GM10266 (cell line): ENCODE measurements at regions not wholly inside any gene's neighbourhood (a gene's known extent, or its start where the extent isn't known, plus 50 kb on each side); places are given as distances from the start of the nearest gene placed in this dataset.

ENCODE experiments used
- DNase-seq: peaks from one replicate; pipeline ENCODE4 v3.0.0; 2012; ENCODE audit errors: extremely low spot score
- TF ChIP-seq, protein P1 (sequence below): IDR thresholded peaks from 2 replicates; pipeline ENCODE4 v1.5.1; 2012; ENCODE audit warnings: mild to moderate bottlenecking, low read depth; ENCODE audit not compliant: control insufficient read depth, insufficient read depth; ENCODE audit errors: missing control alignments

DNA sequence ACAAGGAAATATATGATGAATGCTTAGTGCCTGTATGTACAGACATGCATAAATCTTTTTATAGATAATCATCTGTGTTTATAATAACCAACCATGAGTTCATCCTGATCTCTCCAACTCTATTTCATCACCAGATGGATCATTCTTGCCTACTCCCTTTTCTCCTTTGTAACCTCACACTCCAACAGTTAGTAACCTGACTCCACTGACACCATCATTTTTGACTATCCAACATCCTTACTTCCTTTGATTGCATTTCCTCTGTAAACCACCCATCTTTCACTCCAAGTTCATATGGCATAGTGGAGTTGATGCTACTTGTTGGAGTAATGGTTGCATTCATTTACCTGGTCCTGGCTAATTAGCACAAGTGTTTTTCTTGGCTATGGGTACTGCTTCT, 170.6 kb downstream of the ZNF330 start:
- TF ChIP-seq, protein P1, sequence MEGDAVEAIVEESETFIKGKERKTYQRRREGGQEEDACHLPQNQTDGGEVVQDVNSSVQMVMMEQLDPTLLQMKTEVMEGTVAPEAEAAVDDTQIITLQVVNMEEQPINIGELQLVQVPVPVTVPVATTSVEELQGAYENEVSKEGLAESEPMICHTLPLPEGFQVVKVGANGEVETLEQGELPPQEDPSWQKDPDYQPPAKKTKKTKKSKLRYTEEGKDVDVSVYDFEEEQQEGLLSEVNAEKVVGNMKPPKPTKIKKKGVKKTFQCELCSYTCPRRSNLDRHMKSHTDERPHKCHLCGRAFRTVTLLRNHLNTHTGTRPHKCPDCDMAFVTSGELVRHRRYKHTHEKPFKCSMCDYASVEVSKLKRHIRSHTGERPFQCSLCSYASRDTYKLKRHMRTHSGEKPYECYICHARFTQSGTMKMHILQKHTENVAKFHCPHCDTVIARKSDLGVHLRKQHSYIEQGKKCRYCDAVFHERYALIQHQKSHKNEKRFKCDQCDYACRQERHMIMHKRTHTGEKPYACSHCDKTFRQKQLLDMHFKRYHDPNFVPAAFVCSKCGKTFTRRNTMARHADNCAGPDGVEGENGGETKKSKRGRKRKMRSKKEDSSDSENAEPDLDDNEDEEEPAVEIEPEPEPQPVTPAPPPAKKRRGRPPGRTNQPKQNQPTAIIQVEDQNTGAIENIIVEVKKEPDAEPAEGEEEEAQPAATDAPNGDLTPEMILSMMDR = no peak
- DNase-seq = no peak

DNA sequence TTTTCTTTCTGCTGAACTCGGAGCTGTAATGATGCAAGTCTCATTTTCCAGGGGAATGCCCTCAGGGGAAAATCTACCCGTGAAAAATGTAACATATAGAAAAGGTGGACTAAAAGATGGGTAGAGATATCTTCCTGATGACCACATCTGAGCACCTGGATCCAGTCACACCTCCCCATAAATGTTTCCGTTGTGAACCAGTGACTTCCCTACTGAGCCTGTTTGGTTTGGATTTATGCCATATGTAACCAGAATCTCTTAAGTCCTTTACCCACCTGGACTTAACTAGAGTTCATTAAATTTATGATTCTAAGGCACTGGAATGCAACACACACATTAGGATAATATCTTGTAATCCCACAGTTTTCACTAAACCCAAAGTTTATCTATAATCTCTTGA, 171.1 kb downstream of the ZNF330 start:
- no peak for DNase-seq
- TF ChIP-seq, protein P1 = no peak

DNA sequence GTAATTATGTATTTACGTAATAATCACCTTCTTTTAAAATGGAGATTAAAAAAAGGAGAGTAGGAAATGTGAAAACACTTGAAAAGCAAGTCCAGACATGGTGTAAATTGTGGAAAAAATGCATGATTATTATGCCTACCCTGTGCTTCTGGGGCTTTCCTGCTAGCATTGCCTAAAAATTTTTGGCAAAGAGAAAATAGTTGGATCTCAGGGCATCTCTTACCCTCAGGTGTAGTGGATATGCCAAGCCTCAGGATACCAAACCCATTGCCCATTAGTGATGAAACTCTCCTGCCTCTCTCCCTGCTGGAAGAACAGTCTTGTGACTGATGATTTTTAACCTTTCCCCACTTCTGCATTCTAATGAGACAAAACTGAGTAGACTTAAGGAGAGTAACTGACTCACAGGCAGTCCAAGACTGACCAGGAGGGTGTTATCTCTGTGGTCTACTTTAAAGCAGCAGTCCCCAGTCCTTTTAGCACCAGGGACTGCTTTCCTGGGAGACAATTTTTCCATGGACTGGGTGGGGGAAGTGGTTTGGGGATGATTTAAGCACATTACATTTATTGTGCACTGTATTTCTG, 174.6 kb downstream of the ZNF330 start:
- no peak for DNase-seq
- TF ChIP-seq, protein P1 = no peak

DNA sequence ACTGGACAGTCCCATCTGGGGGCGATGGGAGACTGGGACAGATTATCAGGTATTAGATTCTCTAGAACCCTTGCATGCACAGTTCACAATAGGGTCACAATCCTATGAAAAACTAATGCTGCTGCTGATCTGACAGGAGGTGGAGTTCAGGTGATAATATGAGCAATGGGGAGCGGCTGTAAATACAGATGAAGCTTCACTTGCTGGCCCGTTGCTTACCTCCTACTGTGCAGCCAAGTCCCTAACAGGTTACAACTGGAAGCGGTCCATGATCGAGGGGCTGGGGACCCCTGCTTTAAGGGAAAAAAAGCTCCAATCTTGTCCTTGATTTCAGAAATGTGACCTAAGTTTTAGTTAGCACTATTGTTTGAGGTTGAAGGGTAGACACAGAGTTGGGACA, 175.2 kb downstream of the ZNF330 start:
- DNase-seq = no peak
- TF ChIP-seq, protein P1 = no peak

DNA sequence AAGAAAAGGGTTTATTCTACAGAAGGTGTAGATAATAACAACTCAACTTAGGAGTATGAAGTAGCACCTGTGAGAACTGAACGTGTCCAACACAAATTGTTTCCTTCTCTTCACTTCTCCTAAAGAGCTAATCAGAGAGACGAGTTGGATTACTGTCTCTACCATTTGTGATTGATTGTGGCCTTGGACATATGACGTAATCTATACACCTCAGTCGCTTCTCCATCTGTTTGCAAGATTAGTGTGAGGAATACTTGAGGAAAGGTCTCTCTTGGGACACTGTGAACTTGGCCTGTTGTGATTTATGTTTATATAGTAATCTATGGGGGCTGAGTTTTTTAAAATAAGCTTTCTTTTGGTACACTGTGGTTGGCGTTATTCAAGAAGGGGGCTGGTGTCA, 182.0 kb downstream of the ZNF330 start:
- TF ChIP-seq, protein P1 = no peak
- no peak for DNase-seq

DNA sequence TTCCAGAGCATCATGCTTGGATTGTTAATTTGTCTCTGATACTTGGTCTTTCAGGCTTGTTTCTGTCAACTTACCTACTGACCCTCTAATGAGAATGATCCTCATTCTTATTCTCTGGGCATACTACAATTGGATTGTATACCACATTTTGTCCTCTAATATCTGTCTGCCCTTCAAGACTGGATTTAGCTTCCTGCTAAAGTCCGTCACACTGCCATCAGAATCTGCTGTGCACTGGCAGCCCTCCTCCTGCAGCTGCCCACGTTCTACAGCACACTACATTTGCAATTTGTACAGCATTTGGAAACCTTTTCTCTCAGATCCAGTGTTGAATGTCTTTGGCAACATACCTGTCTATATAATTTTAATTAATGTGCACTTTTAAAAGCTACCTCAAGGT, 183.1 kb downstream of the ZNF330 start:
- TF ChIP-seq, protein P1 = no peak
- no peak for DNase-seq

DNA sequence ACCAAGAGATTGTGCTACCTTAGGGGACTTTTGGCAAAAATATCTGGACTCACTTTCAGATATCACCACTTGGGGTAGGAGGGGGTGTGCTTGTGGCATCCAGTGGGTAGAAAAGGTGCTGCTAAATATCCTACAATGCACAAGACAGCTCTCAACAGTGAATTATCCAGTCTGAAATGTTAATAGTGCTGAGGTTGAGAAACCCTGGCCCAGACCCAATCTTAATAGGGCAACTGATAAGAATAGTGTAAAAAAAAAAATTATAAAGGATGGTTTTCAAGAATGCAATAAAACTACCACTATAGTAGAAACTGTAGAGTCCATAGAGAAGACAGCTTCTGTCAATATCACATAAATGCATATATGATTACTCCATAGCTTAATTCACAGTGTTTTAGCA, 185.5 kb downstream of the ZNF330 start:
- TF ChIP-seq, protein P1 = no peak
- DNase-seq = no peak
